PC-9 (cell line): ENCODE measurements at regions not wholly inside any gene's neighbourhood (a gene's known extent, or its start where the extent isn't known, plus 50 kb on each side); places are given as distances from the start of the nearest gene placed in this dataset.

Experiments used
- CTCF ChIP-seq: fragments of 200-600 bp; sonication (generic); conservative IDR thresholded peaks from 2 replicates; pipeline ENCODE4 v1.6.1; 2017; ENCODE audit warnings: mixed run types, antibody characterized with exemption, mild to moderate bottlenecking, moderate library complexity
- EZH2 ChIP-seq: fragments of 200-600 bp; sonication (generic); IDR thresholded peaks from 2 replicates; pipeline ENCODE4 v1.8.0; 2017; ENCODE audit warnings: antibody characterized with exemption, low read depth

GRCh38 chr18:28469946-28470345 lies 293.0 kb upstream of the CDH2 start:
- TF ChIP-seq CTCF (no peak), EZH2 (no peak)
